SK-N-SH (cell line): ENCODE measurements at regions not wholly inside any gene's neighbourhood (a gene's known extent, or its start where the extent isn't known, plus 50 kb on each side); places are given as distances from the start of the nearest gene placed in this dataset.
A peak's percentile ranks its signal among the peaks of the same experiment; 100 is the strongest.

Source experiments
- CTCF ChIA-PET: fragments of 300-600, 350-600 bp; formaldehyde crosslinking; extraction: SDS; loops from one replicate; lab custom pipeline; 2021; lab: Yijun Ruan, JAX
- POLR2A ChIA-PET: fragments of 350-600 bp; sonication (Branson Sonifier 250); formaldehyde crosslinking; extraction: SDS; loops from one replicate; lab custom pipeline; 2020; ENCODE audit warnings: antibody characterized with exemption, inconsistent platforms; lab: Yijun Ruan, JAX
- DNase-seq: peaks from one replicate; pipeline ENCODE4 v3.0.0; 2012
- H2AFZ ChIP-seq: fragments of 200-600 bp; sonication (generic); 2 replicates; pipeline ENCODE4 v1.8.1; 2016; ENCODE audit warnings: antibody characterized with exemption, mild to moderate bottlenecking, low read depth
- H3F3A ChIP-seq: fragments of 200-600 bp; sonication (generic); replicated peaks from 2 replicates; pipeline ENCODE3; 2016; ENCODE audit warnings: antibody characterized with exemption, mild to moderate bottlenecking; ENCODE audit not compliant: insufficient read depth
- H3K27ac ChIP-seq, 2 experiments: fragments of 200-500 bp in 1 of 2; fragments of 200-600 bp in 1 of 2; sonication (Bioruptor generic) in 1 of 2; sonication (generic), shearing (Covaris generic) in 1 of 2; 2 replicates each; pipeline versions ENCODE4 v1.5.1 to v1.6.1; 2014 to 2016; ENCODE audit warnings: low read depth in 2 of 2, inconsistent platforms in 1 of 2, low read length in 1 of 2, mild to moderate bottlenecking in 1 of 2, mixed read lengths in 1 of 2
- H3K27me3 ChIP-seq: fragments of 200-600 bp; sonication (generic), shearing (Covaris generic); 2 replicates; pipeline ENCODE4 v1.6.1; 2016; ENCODE audit warnings: mixed run types; ENCODE audit not compliant: insufficient read depth
- H3K36me3 ChIP-seq, 2 experiments: fragments of 200-500 bp in 1 of 2; fragments of 200-600 bp in 1 of 2; sonication (Bioruptor generic) in 1 of 2; sonication (generic) in 1 of 2; replicated peaks in 1 of 2; 2 replicates each; pipeline versions ENCODE3 to v1.5.1; 2014 to 2016; ENCODE audit warnings: low read length in 1 of 2, mild to moderate bottlenecking in 1 of 2; ENCODE audit not compliant: insufficient read depth in 2 of 2, control insufficient read depth in 1 of 2
- H3K4me1 ChIP-seq, 2 experiments: fragments of 200-500 bp in 1 of 2; fragments of 200-600 bp in 1 of 2; sonication (Bioruptor generic) in 1 of 2; sonication (generic), shearing (Covaris generic) in 1 of 2; 2 replicates each; pipeline versions ENCODE4 v1.5.1 to v1.6.1; 2014 to 2016; ENCODE audit warnings: low read depth in 1 of 2, low read length in 1 of 2, mixed run types in 1 of 2; ENCODE audit not compliant: insufficient read depth in 2 of 2, control insufficient read depth in 1 of 2
- H3K4me2 ChIP-seq: fragments of 200-600 bp; sonication (generic), shearing (Covaris generic); 2 replicates; pipeline ENCODE4 v1.6.1; 2017; ENCODE audit warnings: mixed run types
- H3K4me3 ChIP-seq, 2 experiments: fragments of 200-500 bp in 1 of 2; fragments of 200-600 bp in 1 of 2; sonication (Bioruptor generic) in 1 of 2; sonication (generic), shearing (Covaris generic) in 1 of 2; 2 replicates each; pipeline versions ENCODE4 v1.5.1 to v1.8.1; 2014 to 2016; ENCODE audit warnings: low read depth in 2 of 2, inconsistent platforms in 1 of 2, low read length in 1 of 2, mild to moderate bottlenecking in 1 of 2, mixed read lengths in 1 of 2, moderate library complexity in 1 of 2
- H3K79me2 ChIP-seq: fragments of 200-600 bp; sonication (generic); 2 replicates; pipeline ENCODE4 v1.8.1; 2017; ENCODE audit warnings: mild to moderate bottlenecking; ENCODE audit not compliant: insufficient read depth
- H3K9ac ChIP-seq: fragments of 200-600 bp; sonication (generic); 2 replicates; pipeline ENCODE4 v1.6.1; 2017; ENCODE audit warnings: mixed run types
- H3K9me2 ChIP-seq: fragments of 200-600 bp; sonication (generic); 2 replicates; pipeline ENCODE4 v1.6.1; 2017; ENCODE audit warnings: mixed run types
- H3K9me3 ChIP-seq: fragments of 200-600 bp; sonication (generic); 2 replicates; pipeline ENCODE4 v1.6.1; 2017; ENCODE audit warnings: mixed run types, mild to moderate bottlenecking, moderate library complexity
- H4K20me1 ChIP-seq: fragments of 200-600 bp; sonication (generic); 2 replicates; pipeline ENCODE4 v1.6.1; 2017; ENCODE audit warnings: mild to moderate bottlenecking, mixed run types; ENCODE audit not compliant: insufficient read depth
- CHD2 ChIP-seq: fragments of 150-350 bp; IDR thresholded peaks from 2 replicates; pipeline ENCODE4 v1.6.1; 2018; ENCODE audit warnings: low read length; ENCODE audit not compliant: partially characterized antibody
- ELF1 ChIP-seq: IDR thresholded peaks from 2 replicates; pipeline ENCODE4 v1.4.0; 2012
- FOXJ3 ChIP-seq: sonication (generic); formaldehyde crosslinking; IDR thresholded peaks from 2 replicates; pipeline ENCODE4 v1.5.1; 2020; ENCODE audit warnings: mild to moderate bottlenecking, missing genetic modification reagents
- FOXM1 ChIP-seq: IDR thresholded peaks from 2 replicates; pipeline ENCODE4 v1.4.0; 2012; ENCODE audit warnings: low read depth, mild to moderate bottlenecking
- IRF3 ChIP-seq: fragments of 150-350 bp; IDR thresholded peaks from 2 replicates; pipeline ENCODE4 v1.6.1; 2016; ENCODE audit warnings: mild to moderate bottlenecking, low read depth, low read length
- MAX ChIP-seq: IDR thresholded peaks from 2 replicates; pipeline ENCODE4 v1.4.0; 2012; ENCODE audit warnings: low read depth
- PBX3 ChIP-seq: IDR thresholded peaks from 2 replicates; pipeline ENCODE4; 2012
- POLR2AphosphoS5 ChIP-seq: IDR thresholded peaks from 2 replicates; pipeline ENCODE4 v1.6.1; 2012; ENCODE audit warnings: low read depth, low read length
- REST ChIP-seq: IDR thresholded peaks from 2 replicates; pipeline ENCODE4 v1.6.1; 2012; ENCODE audit warnings: mild to moderate bottlenecking, low read depth, low read length, moderate library complexity
- RFX5 ChIP-seq: IDR thresholded peaks from 2 replicates; pipeline ENCODE4 v1.6.1; 2012; ENCODE audit warnings: mild to moderate bottlenecking, improper control_type of control experiment, low read length
- SMC3 ChIP-seq: IDR thresholded peaks from 2 replicates; pipeline ENCODE4 v1.6.1; 2012; ENCODE audit warnings: low read depth, low read length, improper control_type of control experiment
- TCF12 ChIP-seq: IDR thresholded peaks from 2 replicates; pipeline ENCODE4 v1.4.0; 2012
- USF1 ChIP-seq: IDR thresholded peaks from 2 replicates; pipeline ENCODE4 v1.4.0; 2012; ENCODE audit warnings: low read depth, borderline replicate concordance
- YY1 ChIP-seq: IDR thresholded peaks from 2 replicates; pipeline ENCODE4 v1.4.0; 2012; ENCODE audit warnings: low read depth, mild to moderate bottlenecking
- WGBS: methylation state at CpG from one replicate; pipeline ENCODE4 v1.1.6; 2017; ENCODE audit warnings: low lambda C conversion rate; 5-methylcytosine and 5-hydroxymethylcytosine counted together

- DNase-seq: no peak
- H3K9ac ChIP-seq: no peak overlapping the region
- POLR2A ChIA-PET: no interaction called here
- no peak overlapping the region for H3K4me3 ChIP-seq
- no peak overlapping the region for H3K4me2 ChIP-seq
- no peaks in the 10 kb centered on the region for H3K27me3 ChIP-seq
- H3K4me1 ChIP-seq: no peaks in the 10 kb centered on the region
- H3K27ac ChIP-seq: no peak overlapping the region
- 34% methylated on average over 1 of the region's 1 CpG for WGBS
- no peaks in the 10 kb centered on the region for H3F3A ChIP-seq
- no peak overlapping the region for H2AFZ ChIP-seq
- no peaks in the 10 kb centered on the region for H3K9me2 ChIP-seq
- CTCF ChIA-PET: no interaction called here
- no peak for TF ChIP-seq IRF3
- no peak for TF ChIP-seq PBX3
- no peaks in the 10 kb centered on the region for H4K20me1 ChIP-seq
- H3K79me2 ChIP-seq: no peaks in the 10 kb centered on the region
- H3K36me3 ChIP-seq: no peaks in the 10 kb centered on the region
- H3K9me3 ChIP-seq: no peaks in the 10 kb centered on the region
Observed at GRCh38 chr14:61870163-61870562, 107.9 kb downstream of the SNAPC1 start.

GRCh38 chr14:61872452-61872851 lies 110.2 kb downstream of the SNAPC1 start:
- H3F3A ChIP-seq: no peaks in the 10 kb centered on the region
- no peaks in the 10 kb centered on the region for H3K9me2 ChIP-seq
- no peak for DNase-seq
- H3K4me3 ChIP-seq: no peak overlapping the region
- POLR2A ChIA-PET: no interaction called here
- H3K4me2 ChIP-seq: no peak overlapping the region
- no peak overlapping the region for H3K27ac ChIP-seq
- 14% methylated on average over 1 of the region's 1 CpG for WGBS
- H2AFZ ChIP-seq: no peak overlapping the region
- no peaks in the 10 kb centered on the region for H4K20me1 ChIP-seq
- TF ChIP-seq YY1: no peak
- TF ChIP-seq CHD2: no peak
- no peak for TF ChIP-seq TCF12
- TF ChIP-seq ELF1: no peak
- TF ChIP-seq FOXM1: no peak
- TF ChIP-seq RFX5: no peak
- no peak for TF ChIP-seq FOXJ3 (CRISPR knock-in tag)
- H3K79me2 ChIP-seq: no peaks in the 10 kb centered on the region
- peaks cover 0 to 13% of the 10 kb centered on the region in 2 experiments; a peak in 1 of 4 replicates for H3K4me1 ChIP-seq
- H3K9ac ChIP-seq: no peak overlapping the region
- H3K36me3 ChIP-seq: no peaks in the 10 kb centered on the region
- peaks cover 11% of the 10 kb centered on the region for H3K27me3 ChIP-seq
- H3K9me3 ChIP-seq: no peaks in the 10 kb centered on the region
- CTCF ChIA-PET: interaction anchor here (1.7 to 2.9 kb wide), 2 partner anchors 12 to 22 kb away, joined by 8 to 13 read pairs; no protein-coding TSS in a partner anchor

- Histone ChIP-seq H2AFZ (no peak overlapping the region), H3K9me3 (no peaks in the 10 kb centered on the region), H3K4me3 (no peak overlapping the region), H3K27me3 (peaks cover 13% of the 10 kb centered on the region), H4K20me1 (no peaks in the 10 kb centered on the region), H3F3A (no peaks in the 10 kb centered on the region), H3K79me2 (no peaks in the 10 kb centered on the region), H3K9me2 (no peaks in the 10 kb centered on the region), H3K27ac (peak overlapping the region in 1 of 2 experiments; percentile 82; a peak in 2 of 4 replicates), H3K9ac (no peak overlapping the region), H3K4me2 (no peak overlapping the region), H3K36me3 (no peaks in the 10 kb centered on the region), H3K4me1 (peaks cover 0 to 18% of the 10 kb centered on the region in 2 experiments; a peak in 1 of 4 replicates)
- DNase-seq: no peak
- no CpG with 5 or more reads among the region's 1 CpG for WGBS
- ChIA-PET CTCF (interaction anchor here (1.0 to 2.9 kb wide), 3 partner anchors 19 to 38 kb away, joined by 3 to 13 read pairs (median 3); no protein-coding TSS in a partner anchor), POLR2A (no interaction called here)
- TF ChIP-seq REST (no peak), IRF3 (no peak), USF1 (no peak), ELF1 (no peak), MAX (no peak), RFX5 (no peak), POLR2AphosphoS5 (no peak), SMC3 (no peak)
Observed at GRCh38 chr14:61875483-61875882, 113.3 kb downstream of the SNAPC1 start.
